HG03097 (cell line): ENCODE measurements at regions not wholly inside any gene's neighbourhood (a gene's known extent, or its start where the extent isn't known, plus 50 kb on each side); places are given as distances from the start of the nearest gene placed in this dataset.
"Not testable (repeated sequence)": the region's sequence is repeated elsewhere in the genome, so short reads cannot be mapped to it uniquely, and the experiment has no call there.

Experiments used
- ATAC-seq: cut with Tn5 transposase; IDR thresholded peaks from one replicate; pipeline ENCODE4 v1.9.1; 2021; ENCODE audit not compliant: unreplicated experiment, low FRiP score

DNA sequence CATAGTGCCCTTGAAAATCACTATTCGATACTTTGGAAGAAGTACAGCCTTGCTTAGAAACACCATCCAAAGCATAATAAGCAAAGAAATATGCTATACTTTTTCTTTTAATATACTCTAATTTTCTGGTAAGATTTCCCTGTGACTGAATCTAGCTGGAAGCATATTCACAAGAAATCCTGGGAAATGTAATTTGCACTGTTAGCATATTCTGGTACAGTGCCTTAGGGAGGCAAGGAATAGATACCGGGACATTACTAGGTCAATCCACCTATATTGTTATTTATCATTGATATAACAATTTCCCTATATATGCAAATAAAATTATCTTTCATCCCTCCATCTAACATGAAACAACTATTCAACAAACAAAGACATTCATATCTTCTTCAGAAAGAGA is 1131.3 kb upstream of the PRR20A start:
- ATAC-seq, result no peak

DNA sequence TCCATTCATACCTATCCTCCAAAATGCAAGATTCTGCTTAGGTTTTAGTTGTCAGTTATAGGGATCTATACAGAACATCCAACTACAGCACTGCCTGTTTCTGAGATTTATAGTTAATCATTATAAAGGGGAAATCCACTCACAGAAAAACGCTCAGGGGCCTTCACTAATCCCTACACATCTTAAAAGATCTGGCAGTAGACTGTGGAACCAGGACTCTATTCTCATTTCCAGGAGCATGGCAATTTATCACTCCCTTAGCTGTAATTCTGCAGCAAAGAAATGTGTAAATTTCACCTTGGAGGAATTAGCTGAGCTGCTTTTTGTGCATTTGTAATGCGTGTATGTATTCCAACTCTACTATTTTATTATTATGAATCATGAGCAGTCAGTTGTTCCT is 1128.1 kb upstream of the PRR20A start:
- no peak for ATAC-seq

DNA sequence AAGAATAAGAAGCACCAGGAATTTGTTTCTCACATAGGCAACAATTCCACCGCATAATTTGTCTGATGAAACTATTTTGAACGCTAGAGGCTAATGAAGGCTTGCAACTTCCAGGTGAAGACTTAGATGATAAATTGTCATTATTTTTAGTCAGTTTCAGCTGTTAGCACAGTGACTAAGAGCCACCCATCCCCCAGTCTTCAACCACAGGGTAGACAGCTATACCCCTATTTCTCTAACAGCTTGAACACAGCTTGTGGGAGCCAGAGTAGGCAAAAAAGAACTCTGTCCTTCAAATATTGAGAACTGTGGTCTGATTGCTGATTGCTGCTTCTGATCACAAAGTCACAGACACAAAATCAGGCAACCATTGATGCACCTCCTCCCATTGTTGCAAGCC is 1124.8 kb upstream of the PRR20A start:
- no peak for ATAC-seq

DNA sequence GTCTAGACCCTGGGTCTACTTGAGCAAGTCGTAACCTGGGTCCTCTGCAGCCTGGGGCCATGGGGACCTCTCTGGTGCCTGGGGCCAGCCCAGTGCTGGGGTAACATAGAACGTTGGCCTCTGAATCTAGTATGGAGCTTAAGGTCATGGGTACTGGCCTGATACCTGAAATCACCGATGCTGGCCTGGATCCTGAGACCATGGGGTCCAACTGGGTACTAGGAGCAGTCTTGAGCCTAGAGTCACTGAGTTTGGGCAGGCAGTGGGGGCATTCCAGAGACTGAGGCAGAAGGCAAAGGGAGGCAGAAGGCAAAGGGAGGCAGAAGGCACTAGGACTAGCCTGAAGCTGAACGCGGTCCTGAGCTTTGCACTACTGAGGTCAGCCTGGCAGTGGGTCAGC is 1121.1 kb upstream of the PRR20A start:
- no peak for ATAC-seq

DNA sequence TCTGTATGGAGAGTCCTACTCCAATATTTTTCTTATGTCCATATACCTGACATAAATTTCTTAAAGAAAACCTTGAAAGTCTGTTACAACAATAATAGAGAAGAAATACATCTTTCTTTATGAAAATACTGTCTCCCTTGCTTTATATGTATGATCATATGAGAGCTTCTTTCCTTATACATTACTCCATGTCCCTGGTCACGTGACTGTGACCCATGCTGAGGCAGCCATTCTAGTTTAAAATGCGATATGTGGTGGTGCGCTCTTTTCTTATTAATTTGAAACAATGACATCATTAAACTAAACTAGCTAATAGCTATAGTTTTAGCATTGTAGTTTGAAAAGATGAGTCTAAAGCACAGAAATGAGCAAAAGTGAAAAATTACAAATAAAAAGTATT is 1120.3 kb upstream of the PRR20A start:
- ATAC-seq, result no peak

DNA sequence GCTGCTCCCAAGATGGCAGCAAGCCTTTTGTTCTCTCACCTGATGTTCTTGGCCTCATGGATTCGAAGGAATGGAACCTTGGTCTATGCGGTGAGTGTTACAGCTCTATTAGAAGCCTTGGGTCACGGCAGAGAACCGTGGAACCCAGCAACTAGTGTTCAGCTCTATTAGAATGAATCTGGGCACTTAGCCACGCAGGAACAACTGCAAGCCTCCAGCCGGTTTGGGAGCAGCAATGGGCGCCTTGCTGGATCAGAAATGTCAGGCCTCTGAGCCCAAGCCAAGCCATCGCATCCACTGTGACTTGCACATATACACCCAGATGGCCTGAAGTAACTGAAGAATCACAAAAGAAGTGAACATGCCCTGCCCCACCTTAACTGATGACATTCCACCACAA is 1100.7 kb upstream of the PRR20A start:
- no peak for ATAC-seq

DNA sequence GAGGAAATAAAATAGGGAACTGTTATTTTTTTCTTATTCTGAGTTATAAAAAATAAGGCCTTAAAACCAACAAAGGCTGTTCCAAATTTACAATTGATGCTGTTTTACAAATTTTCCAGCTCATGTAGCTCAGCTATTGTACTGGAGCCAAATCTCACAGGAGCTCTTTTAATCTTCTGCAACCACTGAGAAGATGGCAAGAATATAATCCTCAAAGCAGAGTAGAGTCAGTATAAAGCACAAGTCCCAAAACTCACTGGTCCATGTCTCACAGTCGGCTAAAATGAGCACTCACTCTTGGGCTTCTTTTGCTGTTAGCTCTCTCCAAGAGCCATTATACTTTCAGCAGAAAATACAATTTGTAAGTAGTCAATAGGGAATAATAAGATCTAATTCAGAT is 1074.4 kb upstream of the PRR20A start:
- ATAC-seq, result no peak

DNA sequence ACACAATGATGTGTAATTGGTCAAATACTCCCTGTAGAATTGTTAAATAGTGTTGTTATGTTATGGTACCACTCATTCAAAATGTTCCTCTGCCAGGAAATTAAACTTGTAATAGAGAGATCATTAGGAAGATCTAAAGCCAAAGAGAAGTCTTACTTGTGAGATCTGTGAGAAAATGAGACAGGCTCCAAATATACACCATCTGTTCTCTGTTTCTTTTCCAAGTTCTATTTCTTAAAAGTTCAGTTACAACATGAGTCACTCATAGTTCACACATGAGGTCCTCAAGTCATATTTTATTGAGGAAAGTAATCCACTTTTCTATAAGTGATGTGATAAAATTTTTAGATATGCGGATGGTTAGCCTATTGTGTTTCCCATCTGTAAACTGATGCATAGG is 1038.1 kb upstream of the PRR20A start:
- no peak for ATAC-seq

DNA sequence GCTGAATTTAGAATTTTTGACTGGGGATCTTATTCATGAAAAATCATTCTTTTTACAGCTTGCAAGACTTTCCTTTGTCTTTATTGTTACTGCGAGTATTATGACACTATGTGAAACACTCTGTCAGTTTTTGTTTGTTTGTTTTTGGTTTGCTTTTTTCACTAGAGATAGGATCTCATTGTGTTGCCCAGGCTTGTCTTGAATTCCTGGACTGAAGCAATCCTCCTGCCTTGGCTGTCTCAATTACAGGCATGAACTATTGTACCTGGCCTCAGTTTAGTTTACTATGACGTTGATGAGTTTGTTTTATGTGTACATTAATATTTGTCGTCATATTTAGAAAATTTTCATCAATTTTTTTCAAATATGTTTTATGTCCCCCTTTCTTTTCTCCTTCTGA is 1030.0 kb upstream of the PRR20A start:
- ATAC-seq, result no peak

DNA sequence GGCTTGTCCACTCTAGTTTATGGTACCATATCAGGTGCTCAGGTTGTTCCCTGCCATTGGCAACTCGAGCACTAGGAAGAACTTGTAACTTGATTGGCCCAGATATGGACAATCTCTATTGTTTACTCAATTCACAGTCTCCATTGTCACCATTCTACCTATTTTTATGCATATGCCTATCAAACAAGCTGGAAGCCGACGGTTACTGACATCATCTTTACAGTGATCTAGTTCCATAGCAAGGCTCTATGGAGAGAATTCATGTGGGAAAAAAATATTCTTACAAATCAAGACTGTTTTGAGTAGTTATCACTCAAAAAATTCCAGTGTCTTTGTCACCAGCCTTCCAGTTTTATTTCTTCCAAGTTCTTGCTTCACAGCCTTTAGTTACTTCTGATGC is 1006.2 kb upstream of the PRR20A start:
- no peak for ATAC-seq

DNA sequence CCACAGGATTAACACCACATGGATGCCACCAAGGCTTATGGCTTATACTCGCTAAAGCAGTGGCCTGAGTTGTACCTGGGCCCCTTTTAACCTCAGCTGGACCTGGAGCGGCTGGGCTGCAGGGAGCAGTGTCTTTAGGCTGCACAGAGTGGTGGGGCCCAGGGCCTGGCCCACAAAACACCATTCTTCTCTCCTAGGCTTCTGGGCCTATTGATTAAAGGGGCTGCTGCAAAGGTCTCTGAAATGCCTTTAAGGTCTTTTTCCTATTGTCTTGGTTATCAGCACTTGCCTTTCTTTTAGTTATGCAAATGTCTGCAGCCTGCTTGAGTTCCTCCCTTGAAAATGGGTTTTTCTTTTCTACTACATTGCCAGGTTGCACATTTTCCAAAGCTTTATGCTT is 973.9 kb upstream of the PRR20A start:
- no peak for ATAC-seq

DNA sequence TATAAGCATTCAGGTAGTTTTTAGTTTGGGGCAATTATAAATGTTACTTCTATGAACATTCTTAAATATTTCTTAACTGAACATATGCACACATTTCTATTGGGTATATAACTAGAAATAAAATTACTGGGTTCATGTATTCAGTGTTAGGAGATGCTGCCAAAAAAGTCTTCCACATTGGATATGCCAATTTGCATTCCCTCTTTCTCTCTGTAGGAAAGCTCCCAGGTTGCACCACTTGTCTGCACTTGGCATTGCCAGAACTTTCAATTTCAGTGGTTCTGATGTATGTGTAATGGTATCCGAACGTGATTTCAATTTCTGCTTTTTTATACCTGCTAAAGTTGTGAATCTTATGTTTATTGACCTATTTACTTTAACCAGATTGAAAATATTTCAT is 972.1 kb upstream of the PRR20A start:
- ATAC-seq, result no peak

DNA sequence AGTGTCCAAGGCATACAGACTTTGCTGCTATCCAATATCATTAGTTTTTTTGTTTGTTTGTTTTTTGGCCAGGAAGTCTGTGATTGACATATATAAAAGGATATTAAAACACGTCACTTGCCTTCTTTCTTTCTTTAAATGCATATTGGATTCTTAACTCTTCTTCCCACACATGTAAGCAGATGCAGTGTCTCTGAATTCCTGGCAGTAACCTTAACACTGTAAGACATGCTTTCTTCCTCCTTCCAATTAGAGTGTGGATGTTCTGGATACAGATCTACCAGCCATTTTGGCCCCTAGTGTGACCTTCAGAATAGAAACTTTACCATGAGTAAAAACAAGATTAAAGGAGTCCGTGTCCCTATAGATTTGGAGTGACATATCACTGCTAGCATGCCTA is 967.4 kb upstream of the PRR20A start:
- ATAC-seq, result no peak

DNA sequence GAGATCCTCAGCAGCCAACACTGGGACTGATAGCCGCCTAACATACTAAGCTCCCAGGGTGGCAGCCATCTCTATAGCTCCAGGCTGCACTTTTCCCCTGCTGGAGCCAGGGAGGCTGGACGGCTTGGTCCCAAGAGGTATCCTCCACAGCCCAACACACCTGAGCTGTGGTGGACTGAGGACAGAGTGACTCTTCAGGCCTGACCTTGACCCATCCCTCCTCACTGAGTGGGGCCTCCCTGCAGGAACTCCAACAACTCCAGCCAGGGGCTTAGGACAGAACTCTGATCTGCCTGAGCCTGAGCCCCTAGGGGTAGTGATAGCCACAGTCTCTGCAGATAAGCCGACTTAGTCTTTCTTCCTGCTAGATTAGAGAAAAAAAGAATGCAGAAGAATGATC is 958.1 kb upstream of the PRR20A start:
- no peak for ATAC-seq

DNA sequence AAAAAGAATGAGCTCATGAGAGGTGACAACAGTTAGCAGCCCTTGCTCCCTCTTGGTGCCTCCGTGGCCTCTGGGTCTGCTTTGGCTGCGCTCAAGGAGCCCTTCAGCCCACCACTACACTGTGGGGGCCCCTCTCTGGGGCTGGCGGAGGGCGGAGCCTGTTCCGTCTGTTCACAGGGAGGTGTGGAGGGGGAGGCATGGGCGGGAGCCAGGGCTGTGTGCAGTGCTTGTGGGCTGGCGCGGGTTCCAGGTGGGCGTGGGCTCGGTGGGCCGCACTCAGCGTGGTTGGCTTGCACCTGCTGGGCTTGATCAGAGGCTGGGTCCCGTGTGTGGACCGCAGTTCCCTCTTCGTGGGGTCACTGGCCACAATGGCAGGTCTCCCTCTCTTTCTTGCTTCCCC is 953.4 kb upstream of the PRR20A start:
- ATAC-seq, result no peak

DNA sequence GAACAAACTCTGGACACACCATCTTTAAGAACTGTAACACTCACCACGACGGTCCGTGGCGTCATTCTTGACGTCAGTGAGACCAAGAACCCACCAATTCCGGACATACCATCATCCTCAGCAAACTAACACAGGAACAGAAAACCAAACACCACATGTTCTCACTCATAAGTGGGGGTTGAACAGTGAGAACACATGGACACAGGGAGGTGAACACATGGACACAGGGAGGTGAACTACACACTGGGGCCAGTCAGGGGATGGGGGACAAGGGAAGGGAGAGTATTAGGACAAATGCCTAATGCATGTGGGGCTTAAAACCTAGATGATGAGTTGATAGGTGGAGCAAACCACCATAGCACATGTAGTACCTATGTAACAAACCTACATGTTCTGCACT is 952.1 kb upstream of the PRR20A start:
- not testable (repeated sequence) for ATAC-seq

DNA sequence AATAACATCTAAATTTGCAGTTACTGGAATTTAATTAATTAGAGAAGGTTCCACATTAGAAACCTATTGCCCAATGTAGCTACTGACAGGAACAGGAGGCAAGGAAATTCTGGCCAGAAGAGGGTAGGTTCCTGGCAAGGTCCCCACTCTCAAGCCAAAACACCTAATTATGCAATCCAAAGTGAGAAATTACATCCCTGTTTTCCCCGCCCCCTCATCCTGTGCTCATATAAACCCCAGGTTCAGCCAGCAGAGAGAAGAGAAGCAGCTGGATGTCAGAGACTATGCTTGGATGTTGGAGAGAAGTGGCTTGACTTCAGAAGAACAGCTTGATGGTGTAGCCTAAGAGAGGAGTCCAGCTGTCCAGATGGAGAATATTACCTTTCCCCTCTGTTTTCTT is 951.3 kb upstream of the PRR20A start:
- no peak for ATAC-seq

DNA sequence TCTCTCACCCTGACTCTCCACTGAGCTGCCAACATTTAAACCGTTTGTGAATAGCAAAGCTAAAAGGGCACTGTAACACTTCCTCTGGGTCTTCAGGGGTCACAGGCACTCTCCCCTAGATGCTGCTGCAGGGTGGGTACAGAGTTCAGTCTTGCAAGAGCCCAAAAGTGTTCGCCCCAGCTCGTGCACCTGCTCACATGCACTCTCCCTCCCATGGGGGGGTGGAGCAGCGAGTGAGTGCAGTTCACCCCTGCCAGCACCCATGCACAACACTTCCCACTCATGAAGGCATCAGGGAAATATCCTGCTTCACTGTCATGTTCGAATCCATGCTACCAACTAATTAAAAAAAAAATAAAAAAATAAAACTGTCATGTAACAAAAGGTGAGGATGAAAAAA is 950.7 kb upstream of the PRR20A start:
- no peak for ATAC-seq

DNA sequence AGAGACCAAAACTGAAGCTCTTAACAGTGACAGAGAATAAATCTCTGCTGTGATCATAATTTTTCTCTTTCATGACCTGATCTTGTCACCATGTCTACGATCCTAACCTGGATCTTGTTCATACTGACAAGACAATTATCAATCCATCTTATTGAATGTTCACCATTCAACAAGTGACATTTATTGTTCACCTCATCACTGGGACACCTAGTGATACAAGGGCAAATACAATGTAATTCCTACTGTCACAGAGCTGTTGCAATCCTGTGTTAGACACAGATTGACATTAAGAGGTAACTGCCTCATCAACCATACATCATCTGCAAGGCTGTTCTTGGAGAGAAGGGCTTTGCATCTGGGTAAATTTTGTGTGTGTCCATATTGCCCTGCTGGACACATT is 942.4 kb upstream of the PRR20A start:
- no peak for ATAC-seq

DNA sequence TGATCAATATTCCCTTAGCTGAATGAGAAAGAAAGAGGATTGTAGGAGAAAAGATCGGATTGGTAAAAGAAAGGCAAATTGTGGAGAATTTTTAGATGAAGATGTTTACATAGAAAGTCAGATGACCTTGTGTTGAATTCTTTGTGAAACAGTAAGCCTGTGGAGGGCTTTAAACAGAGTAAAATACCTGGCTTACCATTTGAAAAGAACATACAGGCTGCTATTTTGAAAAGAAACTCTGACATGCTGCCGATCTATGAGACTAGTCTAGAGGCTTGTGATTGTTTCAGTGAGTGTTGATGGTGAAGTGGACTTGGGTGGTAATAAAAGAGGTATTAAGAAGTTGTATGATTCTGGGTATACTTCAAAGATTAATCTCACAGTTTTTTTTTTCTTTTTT is 938.9 kb upstream of the PRR20A start:
- ATAC-seq, result no peak

DNA sequence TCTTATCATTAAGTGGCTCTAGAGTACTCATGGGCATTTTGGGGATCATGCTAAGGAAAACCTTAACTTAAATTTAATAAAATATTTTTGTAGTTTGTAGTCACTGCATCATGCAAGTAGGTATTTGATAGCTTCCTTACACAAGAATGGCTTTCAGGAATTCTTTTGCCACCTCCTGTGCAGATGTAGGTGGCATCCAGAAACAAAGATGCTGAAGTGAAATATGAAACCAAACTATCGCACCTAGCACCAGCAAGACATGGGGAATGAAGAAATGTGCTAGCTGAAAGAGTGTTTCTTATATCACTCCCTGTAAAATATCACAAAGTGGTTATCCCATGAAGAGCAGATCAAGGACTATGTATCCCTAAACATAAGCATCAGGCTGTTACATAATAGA is 924.5 kb upstream of the PRR20A start:
- ATAC-seq, result no peak

DNA sequence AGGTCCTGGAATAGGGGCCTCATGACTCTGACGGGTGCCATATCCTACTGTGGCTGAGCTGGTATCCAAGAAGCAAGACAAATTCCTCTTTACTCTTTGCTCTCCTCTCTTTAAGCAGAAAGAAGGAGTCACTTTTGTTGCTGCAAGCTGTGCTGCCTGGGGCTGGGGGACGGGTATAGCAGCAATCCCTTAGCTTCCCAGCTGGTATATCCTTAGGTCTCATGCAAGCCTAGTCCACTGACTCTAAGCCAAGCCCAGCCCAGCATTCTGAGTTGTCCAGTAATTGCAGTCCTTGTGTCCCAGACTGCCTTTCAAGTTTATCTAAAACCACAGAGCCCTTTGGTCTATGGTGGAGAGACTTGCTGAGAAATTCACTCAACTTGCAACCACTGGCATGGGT is 893.0 kb upstream of the PRR20A start:
- no peak for ATAC-seq

DNA sequence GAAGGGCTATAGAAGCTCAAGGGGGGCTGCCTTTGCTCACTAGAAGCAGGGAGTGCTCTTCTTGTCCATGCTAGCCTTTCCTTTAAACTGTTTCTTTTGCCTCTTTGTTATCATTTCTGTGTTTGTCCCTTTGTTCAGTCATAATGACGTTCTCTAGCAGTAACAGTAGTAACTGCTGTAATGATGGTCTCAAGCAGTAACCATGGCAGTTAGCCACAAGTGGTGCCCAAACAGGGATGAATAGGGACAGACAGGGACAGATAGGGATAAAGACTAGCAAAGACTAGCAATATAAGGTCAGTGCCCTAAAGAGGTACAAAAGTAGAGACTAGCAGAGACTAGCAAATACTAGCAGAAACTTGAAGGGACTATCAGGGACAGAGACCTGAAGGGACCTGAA is 869.0 kb upstream of the PRR20A start:
- ATAC-seq, result no peak
